ENCODE measurements at regions not wholly inside any gene's neighbourhood (a gene's known extent, or its start where the extent isn't known, plus 50 kb on each side); places are given as distances from the start of the nearest gene placed in this dataset.

GRCh38 chr1:90612033-90612432 lies 105.1 kb downstream of the BARHL2 start:
- TF ChIP-seq CTCF (conservative IDR thresholded peaks at IDR 0.05 in 1 of 2, IDR thresholded peaks at IDR 0.05 in 1 of 2; ENCODE audit: extremely low read depth in 1 of 2, insufficient read depth in 1 of 2, low read depth in 1 of 2, low read length in 2 of 2) (no peak), EZH2 (IDR thresholded peaks at IDR 0.05; ENCODE audit: borderline replicate concordance, low read length) (no peak)

All from mammary epithelial cell (primary cell).